ENCODE measurements at regions not wholly inside any gene's neighbourhood (a gene's known extent, or its start where the extent isn't known, plus 50 kb on each side); places are given as distances from the start of the nearest gene placed in this dataset.
"Not testable (repeated sequence)": the region's sequence is repeated elsewhere in the genome, so short reads cannot be mapped to it uniquely, and the experiment has no call there.

DNA sequence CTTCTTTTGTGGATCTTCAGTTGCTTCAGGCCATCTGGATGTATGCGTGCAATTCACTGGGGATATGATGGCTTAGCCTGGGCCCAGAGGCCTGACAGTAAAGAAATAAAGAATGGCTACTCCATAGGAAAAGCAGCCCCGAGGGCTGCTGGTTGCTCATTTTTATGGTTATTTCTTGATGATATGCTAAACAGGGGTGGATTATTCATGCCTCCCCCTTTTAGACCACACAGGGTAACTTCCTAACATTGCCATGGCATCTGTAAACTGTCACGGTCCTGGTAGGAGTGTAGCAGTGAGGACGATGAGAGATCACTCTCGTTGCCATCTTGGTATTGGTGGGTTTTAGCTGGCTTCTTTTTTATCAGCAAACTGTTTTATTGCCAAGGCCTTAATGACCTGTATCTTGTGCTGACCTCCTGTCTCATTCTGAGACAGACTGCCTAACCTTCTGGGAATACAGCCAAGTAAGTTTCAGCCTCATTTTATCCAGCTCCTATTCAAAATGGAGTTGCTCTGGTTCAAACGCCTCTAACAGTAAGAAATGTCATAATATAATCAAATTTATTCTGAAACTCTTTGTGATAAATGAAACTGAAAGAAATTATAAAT lies 60.5 kb downstream of the DSEL start:
- DNase-seq (ENCODE audit: low read depth, low spot score) = no peak

DNA sequence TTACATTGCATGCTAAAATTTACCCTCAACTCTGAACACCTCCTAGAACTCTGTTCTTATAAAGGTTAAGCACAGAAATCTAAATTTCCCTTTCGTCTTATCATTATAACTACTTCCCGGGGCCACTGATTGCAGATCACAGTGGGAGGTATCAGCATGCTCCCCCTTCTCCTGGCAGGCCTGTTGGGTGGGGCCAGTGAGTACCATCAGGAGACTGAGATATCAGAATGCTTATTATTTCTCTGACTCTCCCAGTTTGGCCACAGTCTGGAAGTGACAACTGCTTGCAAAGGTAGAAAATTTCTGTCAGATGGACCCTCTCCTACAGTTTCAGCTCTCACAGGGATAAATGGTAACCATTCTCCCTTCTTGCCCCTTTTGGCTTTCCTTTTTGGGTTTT lies 62.6 kb downstream of the DSEL start:
- no peak for DNase-seq (ENCODE audit: low read depth, low spot score)

- no peak for DNase-seq (ENCODE audit: low read depth, low spot score)
These were observed 64.6 kb downstream of the DSEL start for GRCh38 chr18:67451960-67452359.

DNA sequence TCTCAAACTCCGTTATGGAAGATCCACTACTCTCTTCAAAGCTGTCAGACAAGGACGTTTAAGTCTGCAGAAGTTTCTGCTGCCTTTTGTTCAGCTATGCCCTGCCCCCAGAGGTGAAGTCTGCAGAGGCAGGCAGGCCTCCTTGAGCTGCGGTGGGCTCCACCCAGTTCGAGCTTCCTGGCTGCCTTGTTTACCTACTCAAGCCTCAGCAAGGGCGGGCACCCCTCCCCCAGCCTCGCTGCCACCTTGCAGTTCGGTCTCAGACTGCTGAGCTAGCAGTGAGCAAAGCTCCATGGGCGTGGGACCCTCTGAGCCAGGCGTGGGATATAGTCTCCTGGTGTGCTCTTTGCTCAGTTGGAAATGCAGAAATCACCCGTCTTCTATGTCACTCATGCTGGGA lies 65.4 kb downstream of the DSEL start:
- DNase-seq (ENCODE audit: low read depth, low spot score) = not testable (repeated sequence)

DNA sequence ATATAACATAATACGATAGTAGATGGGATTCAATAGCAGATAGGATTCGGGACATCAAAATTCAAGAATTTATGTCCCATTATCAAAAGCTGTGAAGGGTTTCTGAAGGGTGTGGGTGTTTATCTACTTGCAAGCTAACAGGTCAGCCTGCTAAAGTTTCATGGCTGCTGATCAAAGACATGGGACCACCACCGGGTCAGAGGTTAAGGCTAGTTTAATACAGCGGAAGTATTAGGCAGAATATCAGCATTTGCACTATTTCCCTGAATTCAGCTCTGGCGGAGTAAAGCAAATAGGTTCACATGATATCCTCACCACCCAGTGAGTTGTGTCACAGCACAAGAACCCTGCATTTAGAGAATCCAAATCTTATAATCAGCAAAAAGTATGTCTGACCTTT lies 82.5 kb downstream of the DSEL start:
- DNase-seq (ENCODE audit: low read depth, low spot score) = no peak

DNA sequence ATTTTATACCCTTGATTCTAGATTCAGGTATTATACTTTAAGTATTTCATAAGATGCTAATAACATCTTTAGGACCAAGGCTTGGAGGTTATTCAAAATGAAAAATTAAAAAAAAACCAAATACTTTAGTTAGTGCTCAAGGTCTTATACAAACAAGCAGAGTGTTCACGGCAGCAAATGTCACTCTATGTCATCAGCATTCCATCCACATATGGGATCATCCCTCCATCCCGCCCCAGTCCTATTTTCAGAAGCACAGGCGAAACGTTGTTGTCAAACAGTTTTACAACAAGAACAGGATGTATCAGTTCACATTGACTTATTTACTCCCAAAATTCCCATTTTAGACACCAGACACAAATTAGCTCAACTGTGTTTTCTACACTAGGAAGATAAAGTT lies 83.7 kb downstream of the DSEL start:
- DNase-seq (ENCODE audit: low read depth, low spot score) = no peak

DNA sequence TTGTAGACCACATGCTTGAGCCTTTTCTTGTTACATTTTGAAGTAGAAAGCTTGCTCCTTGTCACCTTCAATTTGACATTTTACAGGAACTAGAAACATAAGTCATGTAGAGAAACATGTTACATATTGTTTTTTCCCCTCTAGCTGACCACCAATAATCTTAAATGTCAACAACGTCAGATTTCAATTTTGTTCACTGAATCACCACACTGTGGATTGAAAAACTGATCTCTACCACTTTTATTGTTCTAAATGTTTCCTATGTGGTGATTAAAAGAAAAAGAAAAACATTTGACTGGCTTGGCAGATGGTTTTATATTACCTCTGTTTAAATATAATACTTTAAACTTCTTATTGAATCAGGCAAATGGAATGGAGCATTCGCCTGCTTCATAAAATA lies 87.7 kb downstream of the DSEL start:
- no peak for DNase-seq (ENCODE audit: low read depth, low spot score)

DNA sequence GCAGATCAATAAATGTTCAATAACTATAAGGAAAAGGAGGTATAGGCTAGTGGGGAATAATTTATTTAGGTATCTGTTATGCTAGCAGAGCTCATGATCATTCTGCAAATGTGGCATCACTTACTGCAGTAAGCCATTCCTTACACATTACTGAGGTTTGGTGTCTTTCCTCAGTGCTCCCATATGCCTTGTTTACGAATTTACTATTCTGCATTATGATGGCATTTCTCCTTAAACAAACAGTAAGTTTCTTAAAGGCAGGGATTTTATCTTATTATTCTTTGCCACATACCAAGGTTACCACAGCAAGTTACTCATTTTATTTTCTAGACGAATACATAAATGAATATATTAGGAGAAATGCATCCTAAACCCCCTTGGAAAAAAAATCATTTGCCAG lies 88.4 kb downstream of the DSEL start:
- DNase-seq (ENCODE audit: low read depth, low spot score) = no peak

DNA sequence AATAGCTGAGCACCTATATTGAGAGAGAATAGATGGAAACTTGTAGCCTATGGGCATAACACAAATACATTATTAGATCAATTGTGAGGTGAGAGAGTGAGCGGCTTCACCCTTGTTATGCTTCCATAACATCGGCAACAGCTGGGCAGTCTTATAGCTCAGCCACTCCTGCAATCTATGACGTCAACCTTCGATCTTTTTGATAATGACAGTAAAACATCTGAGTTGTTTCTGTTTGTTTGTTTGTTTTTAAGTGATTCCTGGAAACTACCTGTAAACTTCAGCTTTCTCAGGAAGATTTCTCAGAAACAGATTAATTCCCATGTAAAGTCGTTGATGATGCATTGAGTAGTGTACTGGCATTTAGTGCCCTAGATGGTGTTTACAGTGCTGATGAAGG lies 90.0 kb downstream of the DSEL start:
- no peak for DNase-seq (ENCODE audit: low read depth, low spot score)

- DNase-seq (ENCODE audit: low read depth, low spot score) = no peak
These were observed 90.8 kb downstream of the DSEL start for GRCh38 chr18:67425672-67426071.

DNA sequence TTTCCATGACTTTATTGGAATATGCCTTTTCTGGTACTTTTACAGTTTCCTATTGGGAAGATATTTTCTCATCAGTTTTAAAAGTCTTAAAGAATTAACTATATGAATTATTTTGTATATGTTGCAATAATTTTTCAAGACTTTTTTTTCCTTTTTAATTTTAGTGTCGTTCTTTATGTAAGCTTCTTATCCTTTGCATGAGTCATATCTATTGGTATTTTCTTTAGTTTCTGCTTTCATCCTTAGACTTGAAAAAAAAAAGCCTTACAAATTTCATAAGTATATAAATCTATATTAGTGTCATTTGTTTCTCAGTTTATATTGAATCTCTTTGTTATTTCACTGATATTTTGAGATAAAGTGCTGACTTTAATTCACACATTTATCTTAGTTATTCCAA lies 94.9 kb downstream of the DSEL start:
- no peak for DNase-seq (ENCODE audit: low read depth, low spot score)

DNA sequence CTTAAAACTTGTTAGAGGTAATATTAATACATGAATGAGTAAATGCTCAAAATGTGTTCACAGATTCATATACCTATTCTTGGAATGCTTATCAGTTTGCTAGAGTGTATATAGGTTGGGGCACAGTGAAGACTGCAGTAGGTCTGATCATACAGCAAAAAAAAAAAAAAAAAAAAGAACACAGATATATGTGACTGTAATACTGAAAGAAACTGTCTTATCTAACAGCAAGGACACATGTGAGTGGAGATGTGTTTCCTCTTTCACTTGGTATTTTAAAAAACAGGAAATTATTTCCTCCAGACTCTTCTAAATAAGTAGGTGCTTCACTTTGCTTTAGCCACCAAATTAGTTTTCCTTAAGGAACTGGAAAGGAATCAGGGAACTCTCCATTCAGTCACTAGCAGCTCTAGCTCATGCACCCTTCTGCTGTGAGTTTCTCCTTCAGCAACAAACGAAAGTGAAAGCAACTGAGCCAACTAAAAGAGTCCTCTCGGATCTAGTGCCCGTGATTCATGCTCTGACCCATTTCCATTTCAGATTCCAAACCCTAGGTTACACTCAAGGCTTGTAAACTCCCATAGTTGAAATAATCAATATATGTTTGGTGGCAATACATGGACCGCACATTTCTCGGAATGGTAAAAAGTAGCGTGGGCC lies 98.5 kb downstream of the DSEL start:
- DNase-seq (ENCODE audit: low read depth, low spot score) = no peak

DNA sequence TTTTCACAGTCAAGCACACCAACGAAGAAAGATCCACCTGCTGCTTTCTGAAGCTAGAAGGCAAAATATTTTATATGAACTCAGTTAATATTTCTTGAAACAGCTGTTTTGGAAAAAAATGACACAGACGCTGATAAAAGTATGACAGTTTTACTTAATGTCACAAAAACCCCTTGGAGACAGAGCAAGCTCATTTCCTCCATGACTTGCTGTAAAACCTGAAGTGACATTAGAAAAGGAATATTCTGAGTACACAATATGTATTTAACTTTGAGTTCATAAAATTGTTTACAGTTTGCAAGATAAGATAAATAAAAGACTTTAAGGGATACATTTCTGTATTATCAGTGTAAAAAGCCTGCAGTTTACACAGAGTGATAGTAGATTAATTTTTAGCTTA lies 105.4 kb downstream of the DSEL start:
- no peak for DNase-seq (ENCODE audit: low read depth, low spot score)

DNA sequence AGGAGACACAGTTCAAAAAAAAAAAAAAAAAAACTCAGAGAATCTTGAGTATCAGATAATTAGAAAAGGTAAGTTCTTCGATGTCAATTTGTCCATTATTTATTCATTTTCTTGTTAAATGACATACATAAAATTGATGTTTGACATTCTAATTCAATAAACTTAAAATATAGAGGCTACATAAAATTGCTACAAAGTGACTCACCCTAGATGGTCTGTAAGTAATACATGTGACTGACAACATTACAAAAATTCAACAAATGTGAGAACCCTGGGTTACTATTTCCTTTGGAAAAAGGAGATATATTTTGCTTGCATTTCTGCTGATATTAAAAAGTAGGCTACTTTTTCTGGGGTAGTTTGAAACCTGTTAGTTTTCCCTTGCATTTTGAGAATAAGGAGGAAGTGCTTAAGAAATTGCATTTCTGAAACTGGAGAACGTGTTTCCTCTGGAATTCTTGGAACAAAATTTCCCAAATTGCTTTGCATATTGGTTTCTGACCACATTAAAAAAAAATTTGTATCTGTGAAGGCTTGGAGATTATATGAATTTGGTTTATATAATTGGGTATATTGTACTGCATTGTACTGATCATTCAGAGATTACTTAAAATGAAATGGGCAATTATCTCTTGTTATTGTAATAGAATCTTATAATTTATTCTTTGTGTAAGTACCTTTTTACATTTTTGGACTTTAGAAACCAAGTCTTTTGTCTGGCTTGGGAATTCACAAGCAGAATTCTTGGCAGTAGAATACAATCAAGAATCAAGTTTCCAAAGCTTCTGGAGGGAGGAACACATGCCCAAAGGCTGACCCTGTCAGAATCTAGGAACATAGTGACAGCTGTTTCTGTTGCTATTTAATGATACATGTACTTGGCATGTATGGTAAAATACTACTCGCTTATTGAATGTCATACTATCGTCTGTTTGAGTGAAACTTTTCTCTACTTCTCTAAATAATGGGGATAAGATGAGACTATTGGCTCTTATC lies 106.1 kb downstream of the DSEL start:
- DNase-seq (ENCODE audit: low read depth, low spot score) = no peak

GRCh38 chr18:67408240-67408639 lies 108.3 kb downstream of the DSEL start:
- no peak for DNase-seq (ENCODE audit: low read depth, low spot score)

DNA sequence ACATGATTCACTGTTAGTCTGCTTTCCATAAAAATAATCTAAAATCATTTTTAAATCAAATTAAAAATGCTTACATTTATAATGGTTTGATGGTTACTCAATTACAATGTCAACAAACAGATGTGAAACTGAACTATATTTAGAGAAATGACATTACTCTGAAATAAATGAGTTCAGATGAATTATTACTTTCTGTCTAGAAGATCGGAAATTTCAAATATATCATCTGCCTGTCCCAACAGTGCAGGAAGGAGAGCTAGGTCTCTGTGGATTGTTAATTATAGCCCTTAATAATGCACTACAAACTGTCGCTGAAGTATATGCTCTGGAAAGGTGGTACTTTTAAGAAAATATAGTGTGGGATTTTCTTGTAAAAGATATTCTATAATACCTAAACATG lies 109.8 kb downstream of the DSEL start:
- DNase-seq (ENCODE audit: low read depth, low spot score) = no peak

- DNase-seq (ENCODE audit: low read depth, low spot score) = no peak
These were observed 114.0 kb downstream of the DSEL start for GRCh38 chr18:67402543-67402942.

- DNase-seq (ENCODE audit: low read depth, low spot score) = no peak
These were observed 115.9 kb downstream of the DSEL start for GRCh38 chr18:67400502-67401117.

DNA sequence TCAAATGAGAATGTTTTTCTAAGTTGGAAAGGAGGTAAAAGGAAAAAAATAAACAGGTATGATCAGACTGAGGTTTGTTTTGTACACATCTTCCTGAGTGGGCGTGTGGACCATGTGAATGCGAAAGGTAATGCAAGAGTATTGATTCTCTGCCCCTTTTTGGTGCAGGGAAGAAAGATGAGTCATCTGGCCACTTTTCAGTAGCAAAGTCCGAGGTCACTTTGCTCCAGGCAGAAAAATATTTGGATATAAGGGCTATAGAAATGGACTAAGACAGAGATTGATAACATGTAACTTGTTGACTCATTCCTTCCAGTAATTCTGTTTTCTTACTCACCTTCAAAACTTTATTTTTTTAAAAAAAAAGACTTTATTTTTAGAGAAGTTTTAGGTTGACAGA lies 130.5 kb downstream of the DSEL start:
- DNase-seq (ENCODE audit: low read depth, low spot score) = no peak

DNA sequence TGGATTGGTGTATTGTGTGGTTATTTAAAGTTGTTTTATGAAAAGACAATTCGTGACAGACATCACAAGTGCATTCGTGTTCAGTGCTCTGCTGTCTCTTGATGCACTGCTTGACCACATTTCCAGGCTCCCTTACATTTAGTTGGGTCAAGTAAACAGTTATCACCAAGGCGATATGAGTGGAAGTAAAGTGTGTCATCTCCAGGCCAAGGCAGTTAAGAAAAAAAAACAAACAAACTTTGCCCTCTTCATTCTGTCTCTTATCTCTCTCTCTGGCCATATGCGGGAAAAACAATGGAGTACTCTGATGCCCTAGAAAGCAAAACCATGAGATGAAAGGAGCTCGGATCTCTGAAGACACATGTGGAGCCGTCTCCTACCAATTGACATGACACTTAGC lies 131.1 kb downstream of the DSEL start:
- no peak for DNase-seq (ENCODE audit: low read depth, low spot score)

DNA sequence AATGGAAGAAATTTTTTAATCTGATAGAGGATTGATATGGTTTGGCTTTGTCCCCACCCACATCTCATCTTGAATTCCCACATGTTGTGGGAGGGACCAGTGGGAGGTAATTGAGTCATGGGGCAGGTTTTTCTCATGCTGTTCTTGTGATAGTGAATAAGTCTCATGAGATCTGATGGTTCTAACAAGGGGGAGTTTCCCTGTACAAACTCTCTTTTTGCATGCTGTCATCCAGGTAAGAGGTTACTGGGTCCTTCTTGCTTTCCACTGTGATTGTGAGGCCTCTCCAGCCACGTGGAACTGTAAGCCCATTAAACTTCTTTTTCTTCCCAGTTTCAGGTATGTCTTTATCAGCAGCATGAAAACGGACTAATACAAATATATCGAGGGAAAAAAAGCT lies 132.5 kb downstream of the DSEL start:
- DNase-seq (ENCODE audit: low read depth, low spot score) = not testable (repeated sequence)

DNA sequence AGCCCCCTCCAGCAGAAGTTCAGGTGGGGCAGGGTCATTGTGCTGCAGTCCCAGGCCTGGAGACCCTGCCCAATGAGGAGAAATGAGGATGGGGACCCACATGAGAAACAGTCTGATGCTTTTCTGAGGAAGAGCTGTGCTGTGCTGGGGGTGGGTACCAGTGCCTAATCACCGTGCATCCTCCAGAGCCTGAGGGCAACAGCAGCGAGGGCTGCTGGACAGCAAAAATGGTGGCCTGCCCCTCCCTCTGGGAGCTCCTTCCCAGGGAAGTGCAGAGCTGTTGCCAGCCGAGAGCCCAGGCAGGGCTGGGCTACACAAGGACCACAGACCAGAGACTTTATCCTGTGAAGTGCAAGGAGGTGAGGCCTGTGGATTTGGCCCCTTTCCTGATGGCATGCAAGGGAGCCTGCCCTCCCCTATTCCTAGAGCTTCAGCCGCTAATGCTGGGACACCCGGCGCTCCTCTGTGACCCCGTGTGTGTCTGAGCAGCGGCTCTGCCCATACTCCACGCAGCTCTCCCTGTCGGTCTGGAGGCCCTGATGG lies 134.8 kb downstream of the DSEL start:
- no peak for DNase-seq (ENCODE audit: low read depth, low spot score)

Data from brain pericyte (primary cell).